ENCODE measurements at regions not wholly inside any gene's neighbourhood (a gene's known extent, or its start where the extent isn't known, plus 50 kb on each side); places are given as distances from the start of the nearest gene placed in this dataset.

- peaks cover 86% of the 10 kb centered on the region for H3K27me3 Mint-ChIP-seq (ENCODE audit: unreplicated experiment)
These were observed 134.0 kb upstream of the HDAC4 start for GRCh38 chr2:239534581-239535412.

GRCh38 chr2:239533569-239534316 is 132.9 kb upstream of the HDAC4 start:
- intact Hi-C loops (cut with micrococcal nuclease; ENCODE audit: unreplicated experiment) = no loop called here
- Mint-ChIP-seq H3K9me3 (ENCODE audit: low read depth, unreplicated experiment) (peaks cover 8% of the 10 kb centered on the region), H3K36me3 (ENCODE audit: insufficient read depth, unreplicated experiment) (no peaks in the 10 kb centered on the region), H3K4me1 (ENCODE audit: low read depth, unreplicated experiment) (no peaks in the 10 kb centered on the region), H3K27ac (ENCODE audit: unreplicated experiment) (no peak overlapping the region), H3K4me3 (ENCODE audit: low read depth, unreplicated experiment) (no peak overlapping the region), H3K27me3 (ENCODE audit: unreplicated experiment) (peaks cover 79% of the 10 kb centered on the region)
- CTCF ChIA-PET = no interaction called here
- DNase-seq = no peak
- no peak for TF ChIP-seq CTCF (IDR thresholded peaks at IDR 0.05; ENCODE audit: unreplicated experiment)
- no TSS peak for BruUV-seq (replicated peaks)

More at GRCh38 chr2:239534581-239535412, 134.0 kb upstream of the HDAC4 start:
- Mint-ChIP-seq H3K27ac (ENCODE audit: unreplicated experiment) (no peak overlapping the region), H3K36me3 (ENCODE audit: insufficient read depth, unreplicated experiment) (no peaks in the 10 kb centered on the region), H3K9me3 (ENCODE audit: low read depth, unreplicated experiment) (peaks cover 8% of the 10 kb centered on the region), H3K4me3 (ENCODE audit: low read depth, unreplicated experiment) (no peak overlapping the region), H3K4me1 (ENCODE audit: low read depth, unreplicated experiment) (peaks cover 1% of the 10 kb centered on the region)
- TF ChIP-seq CTCF (IDR thresholded peaks at IDR 0.05; ENCODE audit: unreplicated experiment) = no peak
- CTCF ChIA-PET = no interaction called here
- BruUV-seq (replicated peaks) = no TSS peak
- intact Hi-C loops (cut with micrococcal nuclease; ENCODE audit: unreplicated experiment) = no loop called here
- DNase-seq = no peak

GRCh38 chr2:239532859-239533258 is 132.0 kb upstream of the HDAC4 start:
- DNase-seq = no peak
- no peak for TF ChIP-seq CTCF (IDR thresholded peaks at IDR 0.05; ENCODE audit: unreplicated experiment)
- Mint-ChIP-seq H3K27me3 (ENCODE audit: unreplicated experiment) (peaks cover 70% of the 10 kb centered on the region), H3K4me1 (ENCODE audit: low read depth, unreplicated experiment) (no peaks in the 10 kb centered on the region), H3K9me3 (ENCODE audit: low read depth, unreplicated experiment) (peaks cover 8% of the 10 kb centered on the region), H3K27ac (ENCODE audit: unreplicated experiment) (no peak overlapping the region), H3K36me3 (ENCODE audit: insufficient read depth, unreplicated experiment) (no peaks in the 10 kb centered on the region), H3K4me3 (ENCODE audit: low read depth, unreplicated experiment) (no peak overlapping the region)
- intact Hi-C loops (cut with micrococcal nuclease; ENCODE audit: unreplicated experiment) = no loop called here
- BruUV-seq (replicated peaks) = no TSS peak
- CTCF ChIA-PET = no interaction called here

GRCh38 chr2:239532250-239532649 is 131.4 kb upstream of the HDAC4 start:
- CTCF ChIA-PET = no interaction called here
- Mint-ChIP-seq H3K27me3 (ENCODE audit: unreplicated experiment) (peaks cover 64% of the 10 kb centered on the region), H3K4me3 (ENCODE audit: low read depth, unreplicated experiment) (no peak overlapping the region), H3K4me1 (ENCODE audit: low read depth, unreplicated experiment) (no peaks in the 10 kb centered on the region), H3K36me3 (ENCODE audit: insufficient read depth, unreplicated experiment) (no peaks in the 10 kb centered on the region), H3K27ac (ENCODE audit: unreplicated experiment) (no peak overlapping the region), H3K9me3 (ENCODE audit: low read depth, unreplicated experiment) (peaks cover 8% of the 10 kb centered on the region)
- DNase-seq = no peak
- BruUV-seq (replicated peaks) = no TSS peak
- intact Hi-C loops (cut with micrococcal nuclease; ENCODE audit: unreplicated experiment) = no loop called here
- no peak for TF ChIP-seq CTCF (IDR thresholded peaks at IDR 0.05; ENCODE audit: unreplicated experiment)
